SK-N-SH (cell line): ENCODE measurements at regions not wholly inside any gene's neighbourhood (a gene's known extent, or its start where the extent isn't known, plus 50 kb on each side); places are given as distances from the start of the nearest gene placed in this dataset.

Experiments
- CTCF ChIA-PET: fragments of 300-600, 350-600 bp; formaldehyde crosslinking; extraction: SDS; loops from one replicate; lab custom pipeline; 2021; lab: Yijun Ruan, JAX
- POLR2A ChIA-PET: fragments of 350-600 bp; sonication (Branson Sonifier 250); formaldehyde crosslinking; extraction: SDS; loops from one replicate; lab custom pipeline; 2020; ENCODE audit warnings: antibody characterized with exemption, inconsistent platforms; lab: Yijun Ruan, JAX
- DNase-seq: peaks from one replicate; pipeline ENCODE4 v3.0.0; 2012
- H2AFZ ChIP-seq: fragments of 200-600 bp; sonication (generic); 2 replicates; pipeline ENCODE4 v1.8.1; 2016; ENCODE audit warnings: antibody characterized with exemption, mild to moderate bottlenecking, low read depth
- H3F3A ChIP-seq: fragments of 200-600 bp; sonication (generic); replicated peaks from 2 replicates; pipeline ENCODE3; 2016; ENCODE audit warnings: antibody characterized with exemption, mild to moderate bottlenecking; ENCODE audit not compliant: insufficient read depth
- H3K27ac ChIP-seq, 2 experiments: fragments of 200-500 bp in 1 of 2; fragments of 200-600 bp in 1 of 2; sonication (Bioruptor generic) in 1 of 2; sonication (generic), shearing (Covaris generic) in 1 of 2; 2 replicates each; pipeline versions ENCODE4 v1.5.1 to v1.6.1; 2014 to 2016; ENCODE audit warnings: low read depth in 2 of 2, inconsistent platforms in 1 of 2, low read length in 1 of 2, mild to moderate bottlenecking in 1 of 2, mixed read lengths in 1 of 2
- H3K27me3 ChIP-seq: fragments of 200-600 bp; sonication (generic), shearing (Covaris generic); 2 replicates; pipeline ENCODE4 v1.6.1; 2016; ENCODE audit warnings: mixed run types; ENCODE audit not compliant: insufficient read depth
- H3K36me3 ChIP-seq, 2 experiments: fragments of 200-500 bp in 1 of 2; fragments of 200-600 bp in 1 of 2; sonication (Bioruptor generic) in 1 of 2; sonication (generic) in 1 of 2; replicated peaks in 1 of 2; 2 replicates each; pipeline versions ENCODE3 to v1.5.1; 2014 to 2016; ENCODE audit warnings: low read length in 1 of 2, mild to moderate bottlenecking in 1 of 2; ENCODE audit not compliant: insufficient read depth in 2 of 2, control insufficient read depth in 1 of 2
- H3K4me1 ChIP-seq, 2 experiments: fragments of 200-500 bp in 1 of 2; fragments of 200-600 bp in 1 of 2; sonication (Bioruptor generic) in 1 of 2; sonication (generic), shearing (Covaris generic) in 1 of 2; 2 replicates each; pipeline versions ENCODE4 v1.5.1 to v1.6.1; 2014 to 2016; ENCODE audit warnings: low read depth in 1 of 2, low read length in 1 of 2, mixed run types in 1 of 2; ENCODE audit not compliant: insufficient read depth in 2 of 2, control insufficient read depth in 1 of 2
- H3K4me2 ChIP-seq: fragments of 200-600 bp; sonication (generic), shearing (Covaris generic); 2 replicates; pipeline ENCODE4 v1.6.1; 2017; ENCODE audit warnings: mixed run types
- H3K4me3 ChIP-seq, 2 experiments: fragments of 200-500 bp in 1 of 2; fragments of 200-600 bp in 1 of 2; sonication (Bioruptor generic) in 1 of 2; sonication (generic), shearing (Covaris generic) in 1 of 2; 2 replicates each; pipeline versions ENCODE4 v1.5.1 to v1.8.1; 2014 to 2016; ENCODE audit warnings: low read depth in 2 of 2, inconsistent platforms in 1 of 2, low read length in 1 of 2, mild to moderate bottlenecking in 1 of 2, mixed read lengths in 1 of 2, moderate library complexity in 1 of 2
- H3K79me2 ChIP-seq: fragments of 200-600 bp; sonication (generic); 2 replicates; pipeline ENCODE4 v1.8.1; 2017; ENCODE audit warnings: mild to moderate bottlenecking; ENCODE audit not compliant: insufficient read depth
- H3K9ac ChIP-seq: fragments of 200-600 bp; sonication (generic); 2 replicates; pipeline ENCODE4 v1.6.1; 2017; ENCODE audit warnings: mixed run types
- H3K9me2 ChIP-seq: fragments of 200-600 bp; sonication (generic); 2 replicates; pipeline ENCODE4 v1.6.1; 2017; ENCODE audit warnings: mixed run types
- H3K9me3 ChIP-seq: fragments of 200-600 bp; sonication (generic); 2 replicates; pipeline ENCODE4 v1.6.1; 2017; ENCODE audit warnings: mixed run types, mild to moderate bottlenecking, moderate library complexity
- H4K20me1 ChIP-seq: fragments of 200-600 bp; sonication (generic); 2 replicates; pipeline ENCODE4 v1.6.1; 2017; ENCODE audit warnings: mild to moderate bottlenecking, mixed run types; ENCODE audit not compliant: insufficient read depth
- CHD2 ChIP-seq: fragments of 150-350 bp; IDR thresholded peaks from 2 replicates; pipeline ENCODE4 v1.6.1; 2018; ENCODE audit warnings: low read length; ENCODE audit not compliant: partially characterized antibody
- ELF1 ChIP-seq: IDR thresholded peaks from 2 replicates; pipeline ENCODE4 v1.4.0; 2012
- FOXJ3 ChIP-seq: sonication (generic); formaldehyde crosslinking; IDR thresholded peaks from 2 replicates; pipeline ENCODE4 v1.5.1; 2020; ENCODE audit warnings: mild to moderate bottlenecking, missing genetic modification reagents
- JUND ChIP-seq: IDR thresholded peaks from 2 replicates; pipeline ENCODE4 v1.4.0; 2012
- RCOR1 ChIP-seq: fragments of 150-350 bp; IDR thresholded peaks from 2 replicates; pipeline ENCODE4 v1.6.1; 2017; ENCODE audit warnings: antibody characterized with exemption, low read length
- RXRA ChIP-seq: IDR thresholded peaks from 2 replicates; pipeline ENCODE4 v1.4.0; 2012; ENCODE audit warnings: low read depth, mild to moderate bottlenecking, borderline replicate concordance
- SIN3A ChIP-seq: IDR thresholded peaks from 2 replicates; pipeline ENCODE4 v1.6.1; 2012; ENCODE audit warnings: low read depth, mild to moderate bottlenecking, low read length, moderate library complexity, borderline replicate concordance
- TEAD4 ChIP-seq: IDR thresholded peaks from 2 replicates; pipeline ENCODE4 v1.4.0; 2012; ENCODE audit warnings: mild to moderate bottlenecking, borderline replicate concordance; ENCODE audit not compliant: insufficient read depth
- YY1 ChIP-seq: IDR thresholded peaks from 2 replicates; pipeline ENCODE4 v1.4.0; 2012; ENCODE audit warnings: low read depth, mild to moderate bottlenecking
- WGBS: methylation state at CpG from one replicate; pipeline ENCODE4 v1.1.6; 2017; ENCODE audit warnings: low lambda C conversion rate; 5-methylcytosine and 5-hydroxymethylcytosine counted together
- TF ChIP-seq, protein P1 (sequence below): fragments of 150-350 bp; IDR thresholded peaks from 2 replicates; pipeline ENCODE4 v1.6.1; 2017; ENCODE audit warnings: antibody characterized with exemption, low read length, low read depth, borderline replicate concordance
- TF ChIP-seq, protein P2 (sequence below): fragments of 200-600 bp; sonication (generic); IDR thresholded peaks from 2 replicates; pipeline ENCODE4 v1.6.1; 2017; ENCODE audit warnings: antibody characterized with exemption, mild to moderate bottlenecking, moderate library complexity

DNA sequence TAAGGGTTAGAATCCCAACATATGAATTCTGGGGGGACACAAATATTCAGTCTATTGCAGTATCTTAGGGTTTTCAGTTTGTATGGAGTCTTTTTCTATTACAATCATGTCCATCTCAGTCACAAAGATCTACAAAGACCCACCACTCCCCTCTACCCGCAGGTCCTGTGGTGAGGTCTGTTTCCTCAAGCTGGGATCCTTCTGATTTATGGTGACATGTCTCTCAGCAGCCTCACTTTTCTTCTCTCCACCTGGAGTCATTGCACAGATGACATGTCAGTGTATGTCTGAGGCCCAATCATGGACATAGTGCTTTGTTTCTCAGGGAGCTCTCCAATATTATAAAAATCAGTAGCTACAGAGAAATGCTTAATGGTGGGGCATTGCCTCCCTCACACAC lies 113.4 kb upstream of the RAB27B start:
- Histone ChIP-seq H4K20me1 (no peaks in the 10 kb centered on the region), H3K27me3 (no peaks in the 10 kb centered on the region), H2AFZ (no peak overlapping the region), H3K4me2 (no peak overlapping the region), H3K36me3 (no peaks in the 10 kb centered on the region)
- CTCF ChIA-PET = no interaction called here
- no peak for DNase-seq
- 93% methylated on average over 1 of the region's 1 CpG for WGBS
- no peak for TF ChIP-seq TEAD4
- TF ChIP-seq, all 33 proteins: peak for 0
- no peaks in the 10 kb centered on the region for H3K9me3 ChIP-seq
- H3K9ac ChIP-seq = no peak overlapping the region
- H3K27ac ChIP-seq = no peak overlapping the region
- H3F3A ChIP-seq = peaks cover 17% of the 10 kb centered on the region
- H3K4me3 ChIP-seq = no peak overlapping the region
- no peaks in the 10 kb centered on the region for H3K9me2 ChIP-seq
- peaks cover 8% of the 10 kb centered on the region in 2 experiments for H3K4me1 ChIP-seq
- POLR2A ChIA-PET = no interaction called here
- H3K79me2 ChIP-seq = no peaks in the 10 kb centered on the region

DNA sequence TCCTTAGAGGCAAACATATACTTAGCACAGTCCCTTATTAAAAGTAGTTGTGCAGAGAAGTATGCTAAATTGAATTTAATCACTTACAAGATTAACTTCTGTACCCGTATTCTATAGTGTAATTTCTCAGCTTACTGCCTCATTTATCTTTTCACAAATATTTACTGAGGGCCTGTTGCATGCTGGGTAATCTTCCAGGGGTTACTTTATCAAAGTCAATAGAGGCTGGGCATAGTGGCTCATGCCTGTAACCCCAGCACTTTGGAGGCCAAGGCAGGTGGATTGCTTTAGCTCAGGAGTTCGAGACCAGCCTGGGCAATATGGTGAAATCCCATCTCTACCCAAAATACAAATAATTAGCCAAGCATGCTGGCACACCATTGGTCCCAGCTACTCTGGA lies 111.7 kb upstream of the RAB27B start:
- Histone ChIP-seq H3K4me3 (no peak overlapping the region), H3F3A (peaks cover 23% of the 10 kb centered on the region), H3K4me2 (no peak overlapping the region)
- DNase-seq = no peak
- no peak for TF ChIP-seq SIN3A
- TF ChIP-seq, protein P1, sequence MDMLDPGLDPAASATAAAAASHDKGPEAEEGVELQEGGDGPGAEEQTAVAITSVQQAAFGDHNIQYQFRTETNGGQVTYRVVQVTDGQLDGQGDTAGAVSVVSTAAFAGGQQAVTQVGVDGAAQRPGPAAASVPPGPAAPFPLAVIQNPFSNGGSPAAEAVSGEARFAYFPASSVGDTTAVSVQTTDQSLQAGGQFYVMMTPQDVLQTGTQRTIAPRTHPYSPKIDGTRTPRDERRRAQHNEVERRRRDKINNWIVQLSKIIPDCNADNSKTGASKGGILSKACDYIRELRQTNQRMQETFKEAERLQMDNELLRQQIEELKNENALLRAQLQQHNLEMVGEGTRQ = no peak
- no peak for TF ChIP-seq ELF1
- no peak for TF ChIP-seq CHD2
- TF ChIP-seq, protein P2, sequence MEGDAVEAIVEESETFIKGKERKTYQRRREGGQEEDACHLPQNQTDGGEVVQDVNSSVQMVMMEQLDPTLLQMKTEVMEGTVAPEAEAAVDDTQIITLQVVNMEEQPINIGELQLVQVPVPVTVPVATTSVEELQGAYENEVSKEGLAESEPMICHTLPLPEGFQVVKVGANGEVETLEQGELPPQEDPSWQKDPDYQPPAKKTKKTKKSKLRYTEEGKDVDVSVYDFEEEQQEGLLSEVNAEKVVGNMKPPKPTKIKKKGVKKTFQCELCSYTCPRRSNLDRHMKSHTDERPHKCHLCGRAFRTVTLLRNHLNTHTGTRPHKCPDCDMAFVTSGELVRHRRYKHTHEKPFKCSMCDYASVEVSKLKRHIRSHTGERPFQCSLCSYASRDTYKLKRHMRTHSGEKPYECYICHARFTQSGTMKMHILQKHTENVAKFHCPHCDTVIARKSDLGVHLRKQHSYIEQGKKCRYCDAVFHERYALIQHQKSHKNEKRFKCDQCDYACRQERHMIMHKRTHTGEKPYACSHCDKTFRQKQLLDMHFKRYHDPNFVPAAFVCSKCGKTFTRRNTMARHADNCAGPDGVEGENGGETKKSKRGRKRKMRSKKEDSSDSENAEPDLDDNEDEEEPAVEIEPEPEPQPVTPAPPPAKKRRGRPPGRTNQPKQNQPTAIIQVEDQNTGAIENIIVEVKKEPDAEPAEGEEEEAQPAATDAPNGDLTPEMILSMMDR = no peak
- no peak for TF ChIP-seq FOXJ3 (CRISPR knock-in tag)
- no peak for TF ChIP-seq JUND
- TF ChIP-seq RCOR1 = no peak
- TF ChIP-seq YY1 = no peak
- TF ChIP-seq RXRA = no peak
- TF ChIP-seq, all 33 proteins: peak for 0
- 88% methylated on average over 2 of the region's 2 CpGs for WGBS
- Histone ChIP-seq H3K9me3 (no peaks in the 10 kb centered on the region), H3K27me3 (no peaks in the 10 kb centered on the region), H2AFZ (no peak overlapping the region), H3K27ac (no peak overlapping the region), H3K79me2 (no peaks in the 10 kb centered on the region), H3K9ac (no peak overlapping the region), H3K4me1 (peaks cover 8% of the 10 kb centered on the region in 2 experiments), H4K20me1 (no peaks in the 10 kb centered on the region), H3K36me3 (no peaks in the 10 kb centered on the region), H3K9me2 (no peaks in the 10 kb centered on the region)
- ChIA-PET CTCF (no interaction called here), POLR2A (no interaction called here)
